ENCODE measurements at regions not wholly inside any gene's neighbourhood (a gene's known extent, or its start where the extent isn't known, plus 50 kb on each side); places are given as distances from the start of the nearest gene placed in this dataset.
A peak's percentile ranks its signal among the peaks of the same experiment; 100 is the strongest.

DNA sequence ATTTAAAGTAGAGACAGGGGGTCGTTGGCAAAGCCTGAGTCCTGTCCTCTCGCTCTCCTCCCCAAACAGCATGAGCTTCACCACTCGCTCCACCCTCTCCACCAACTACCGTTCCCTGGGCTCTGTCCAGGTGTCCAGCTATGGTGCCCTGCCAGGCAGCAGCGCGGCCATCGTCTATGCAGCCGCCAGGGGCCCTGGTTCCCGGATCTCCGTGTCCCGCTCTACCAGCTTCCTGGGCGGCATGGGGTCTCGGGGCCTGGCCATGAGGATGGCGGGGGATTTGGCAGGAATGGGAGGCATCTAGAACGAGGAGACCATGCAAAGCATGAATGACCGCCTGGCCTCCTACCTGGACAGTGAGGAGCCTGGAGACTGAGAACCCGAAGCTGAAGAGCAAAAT, 1117.2 kb upstream of the MIR17HG start:
- H3K4me1 ChIP-seq (ENCODE audit: insufficient read depth, low read length, poor library complexity, severe bottlenecking) = no peaks in the 10 kb centered on the region
- no peaks in the 10 kb centered on the region for H3K9me3 ChIP-seq (ENCODE audit: low read depth, low read length, poor library complexity, severe bottlenecking)
- no peaks in the 10 kb centered on the region for H3K27me3 ChIP-seq (replicated peaks; ENCODE audit: insufficient read depth, low read depth, low read length, poor library complexity)
- H3K27ac ChIP-seq (ENCODE audit: low read depth, low read length, poor library complexity, severe bottlenecking) = no peak overlapping the region
- intact Hi-C loops (cut with micrococcal nuclease; ENCODE audit: unreplicated experiment) = no loop called here
- H3K4me3 ChIP-seq (ENCODE audit: low read depth, low read length, poor library complexity, severe bottlenecking) = no peak overlapping the region
- no peak for DNase-seq (ENCODE audit: low spot score)
- H3K36me3 ChIP-seq (ENCODE audit: insufficient read depth, low read length, poor library complexity, severe bottlenecking) = no peaks in the 10 kb centered on the region
- no TSS peak for BruUV-seq (replicated peaks)
- POLR2A ChIA-PET (ENCODE audit: low non-redundant PET) = no interaction called here
- CTCF ChIA-PET = no interaction called here
- TF ChIP-seq, protein P1, sequence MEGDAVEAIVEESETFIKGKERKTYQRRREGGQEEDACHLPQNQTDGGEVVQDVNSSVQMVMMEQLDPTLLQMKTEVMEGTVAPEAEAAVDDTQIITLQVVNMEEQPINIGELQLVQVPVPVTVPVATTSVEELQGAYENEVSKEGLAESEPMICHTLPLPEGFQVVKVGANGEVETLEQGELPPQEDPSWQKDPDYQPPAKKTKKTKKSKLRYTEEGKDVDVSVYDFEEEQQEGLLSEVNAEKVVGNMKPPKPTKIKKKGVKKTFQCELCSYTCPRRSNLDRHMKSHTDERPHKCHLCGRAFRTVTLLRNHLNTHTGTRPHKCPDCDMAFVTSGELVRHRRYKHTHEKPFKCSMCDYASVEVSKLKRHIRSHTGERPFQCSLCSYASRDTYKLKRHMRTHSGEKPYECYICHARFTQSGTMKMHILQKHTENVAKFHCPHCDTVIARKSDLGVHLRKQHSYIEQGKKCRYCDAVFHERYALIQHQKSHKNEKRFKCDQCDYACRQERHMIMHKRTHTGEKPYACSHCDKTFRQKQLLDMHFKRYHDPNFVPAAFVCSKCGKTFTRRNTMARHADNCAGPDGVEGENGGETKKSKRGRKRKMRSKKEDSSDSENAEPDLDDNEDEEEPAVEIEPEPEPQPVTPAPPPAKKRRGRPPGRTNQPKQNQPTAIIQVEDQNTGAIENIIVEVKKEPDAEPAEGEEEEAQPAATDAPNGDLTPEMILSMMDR (conservative IDR thresholded peaks at IDR 0.05; ENCODE audit: low read depth, low read length) = no peak
- no peak for TF ChIP-seq EZH2 (IDR thresholded peaks at IDR 0.05; ENCODE audit: borderline replicate concordance, low read depth, low read length, poor library complexity, severe bottlenecking)

DNA sequence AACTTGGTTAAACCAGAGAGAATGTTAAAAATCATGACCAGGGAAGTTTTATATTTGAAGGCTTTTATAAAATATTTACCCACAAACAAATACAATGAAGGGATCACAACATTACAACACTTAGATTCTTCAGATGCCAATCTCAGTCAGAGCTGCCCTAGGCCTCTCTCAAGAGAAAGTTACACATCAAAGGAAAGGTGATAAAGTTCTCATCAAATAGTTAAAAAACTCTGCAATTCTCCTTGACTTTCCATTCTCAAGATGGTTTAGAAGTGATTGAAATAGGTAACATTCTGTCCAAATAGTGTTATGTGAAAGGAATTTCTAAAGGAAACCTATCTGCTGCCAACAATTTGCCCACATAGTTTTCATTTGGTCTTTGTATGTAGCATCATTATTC, 1115.2 kb upstream of the MIR17HG start:
- no peak for DNase-seq (ENCODE audit: low spot score)
- POLR2A ChIA-PET (ENCODE audit: low non-redundant PET) = no interaction called here
- no peaks in the 10 kb centered on the region for H3K36me3 ChIP-seq (ENCODE audit: insufficient read depth, low read length, poor library complexity, severe bottlenecking)
- no peaks in the 10 kb centered on the region for H3K27me3 ChIP-seq (replicated peaks; ENCODE audit: insufficient read depth, low read depth, low read length, poor library complexity)
- H3K4me3 ChIP-seq (ENCODE audit: low read depth, low read length, poor library complexity, severe bottlenecking) = no peak overlapping the region
- H3K27ac ChIP-seq (ENCODE audit: low read depth, low read length, poor library complexity, severe bottlenecking) = no peak overlapping the region
- CTCF ChIA-PET = no interaction called here
- H3K9me3 ChIP-seq (ENCODE audit: low read depth, low read length, poor library complexity, severe bottlenecking) = no peaks in the 10 kb centered on the region
- intact Hi-C loops (cut with micrococcal nuclease; ENCODE audit: unreplicated experiment) = no loop called here
- BruUV-seq (replicated peaks) = no TSS peak
- H3K4me1 ChIP-seq (ENCODE audit: insufficient read depth, low read length, poor library complexity, severe bottlenecking) = no peaks in the 10 kb centered on the region
- TF ChIP-seq, protein P1 (conservative IDR thresholded peaks at IDR 0.05; ENCODE audit: low read depth, low read length) = no peak
- TF ChIP-seq EZH2 (IDR thresholded peaks at IDR 0.05; ENCODE audit: borderline replicate concordance, low read depth, low read length, poor library complexity, severe bottlenecking) = no peak

DNA sequence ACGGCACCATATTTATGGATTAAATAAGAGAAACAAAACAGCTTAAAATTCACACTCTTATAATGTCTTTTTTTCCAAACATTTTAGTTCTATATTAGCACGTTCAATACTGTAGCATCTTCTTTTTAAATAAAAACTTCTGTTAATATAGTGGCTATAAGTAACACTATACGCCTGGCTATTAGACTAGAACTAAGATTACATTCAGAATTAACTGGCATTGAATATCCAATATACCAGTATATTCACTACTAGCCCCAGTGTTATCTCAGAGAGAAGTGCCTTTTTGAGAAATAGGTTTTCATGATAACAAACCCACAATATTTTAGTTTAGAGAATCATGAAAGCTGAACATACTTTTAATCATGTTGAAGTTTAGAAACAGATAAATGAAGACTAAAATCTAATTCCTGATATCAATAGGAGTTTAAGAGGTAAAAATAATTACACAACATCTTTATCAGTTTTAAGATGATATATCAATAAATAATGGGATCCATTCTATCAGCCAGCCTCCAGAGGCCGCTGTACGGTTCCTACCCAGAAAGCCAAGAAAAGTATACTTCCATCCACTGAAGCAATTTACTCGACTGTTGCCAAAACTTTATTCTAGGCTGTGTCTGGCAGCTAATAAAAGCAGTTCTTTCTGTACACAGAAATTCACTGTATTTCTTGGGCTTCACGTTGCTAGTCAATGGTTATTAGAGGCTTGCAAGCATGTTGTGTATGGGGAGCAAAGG, 1113.4 kb upstream of the MIR17HG start:
- no peaks in the 10 kb centered on the region for H3K36me3 ChIP-seq (ENCODE audit: insufficient read depth, low read length, poor library complexity, severe bottlenecking)
- no TSS peak for BruUV-seq (replicated peaks)
- H3K4me1 ChIP-seq (ENCODE audit: insufficient read depth, low read length, poor library complexity, severe bottlenecking) = no peaks in the 10 kb centered on the region
- no peak for TF ChIP-seq EZH2 (IDR thresholded peaks at IDR 0.05; ENCODE audit: borderline replicate concordance, low read depth, low read length, poor library complexity, severe bottlenecking)
- TF ChIP-seq, protein P1 (conservative IDR thresholded peaks at IDR 0.05; ENCODE audit: low read depth, low read length) = peak; percentile 29; the same call in 1 of the 2 replicates
- no peaks in the 10 kb centered on the region for H3K27me3 ChIP-seq (replicated peaks; ENCODE audit: insufficient read depth, low read depth, low read length, poor library complexity)
- intact Hi-C loops (cut with micrococcal nuclease; ENCODE audit: unreplicated experiment) = no loop called here
- POLR2A ChIA-PET (ENCODE audit: low non-redundant PET) = no interaction called here
- no peaks in the 10 kb centered on the region for H3K9me3 ChIP-seq (ENCODE audit: low read depth, low read length, poor library complexity, severe bottlenecking)
- no peak for DNase-seq (ENCODE audit: low spot score)
- H3K27ac ChIP-seq (ENCODE audit: low read depth, low read length, poor library complexity, severe bottlenecking) = no peak overlapping the region
- no peak overlapping the region for H3K4me3 ChIP-seq (ENCODE audit: low read depth, low read length, poor library complexity, severe bottlenecking)
- CTCF ChIA-PET = no interaction called here

Data from A673 (cell line).